ENCODE measurements at regions not wholly inside any gene's neighbourhood (a gene's known extent, or its start where the extent isn't known, plus 50 kb on each side); places are given as distances from the start of the nearest gene placed in this dataset.

- Histone ChIP-seq H3K27me3 (ENCODE audit: control insufficient read depth, insufficient read depth, low read length) (no peaks in the 10 kb centered on the region), H3K9me3 (ENCODE audit: control insufficient read depth, insufficient read depth, low read length) (no peaks in the 10 kb centered on the region), H3K36me3 (ENCODE audit: control insufficient read depth, insufficient read depth, low read length) (no peaks in the 10 kb centered on the region), H3K4me1 (ENCODE audit: control insufficient read depth, insufficient read depth, low read length) (no peaks in the 10 kb centered on the region), H3K27ac (ENCODE audit: low read length) (no peak overlapping the region), H3K4me3 (ENCODE audit: low read length) (no peak overlapping the region)
- WGBS (ENCODE audit: insufficient coverage, insufficient read length): 100% methylated on average over 1 of the region's 4 CpGs
- DNase-seq (ENCODE audit: low read depth, low spot score): no peak
These were observed 1311.0 kb upstream of the FAM98A start for GRCh38 chr2:34909992-34910705.

GRCh38 chr2:34907812-34908211 is 1308.7 kb upstream of the FAM98A start:
- H3K27me3 ChIP-seq (ENCODE audit: control insufficient read depth, insufficient read depth, low read length): no peaks in the 10 kb centered on the region
- H3K27ac ChIP-seq (ENCODE audit: low read length): no peak overlapping the region
- H3K36me3 ChIP-seq (ENCODE audit: control insufficient read depth, insufficient read depth, low read length): no peaks in the 10 kb centered on the region
- no peak for DNase-seq (ENCODE audit: low read depth, low spot score)
- no CpG with 5 or more reads among the region's 3 CpGs for WGBS (ENCODE audit: insufficient coverage, insufficient read length)
- H3K4me3 ChIP-seq (ENCODE audit: low read length): no peak overlapping the region
- H3K9me3 ChIP-seq (ENCODE audit: control insufficient read depth, insufficient read depth, low read length): no peaks in the 10 kb centered on the region
- no peaks in the 10 kb centered on the region for H3K4me1 ChIP-seq (ENCODE audit: control insufficient read depth, insufficient read depth, low read length)

- no CpG with 5 or more reads among the region's 2 CpGs for WGBS (ENCODE audit: insufficient coverage, insufficient read length)
- Histone ChIP-seq H3K27ac (ENCODE audit: low read length) (no peak overlapping the region), H3K4me3 (ENCODE audit: low read length) (no peak overlapping the region), H3K36me3 (ENCODE audit: control insufficient read depth, insufficient read depth, low read length) (no peaks in the 10 kb centered on the region), H3K27me3 (ENCODE audit: control insufficient read depth, insufficient read depth, low read length) (no peaks in the 10 kb centered on the region), H3K9me3 (ENCODE audit: control insufficient read depth, insufficient read depth, low read length) (no peaks in the 10 kb centered on the region), H3K4me1 (ENCODE audit: control insufficient read depth, insufficient read depth, low read length) (no peaks in the 10 kb centered on the region)
- no peak for DNase-seq (ENCODE audit: low read depth, low spot score)
These were observed 1302.6 kb upstream of the FAM98A start for GRCh38 chr2:34901739-34902138.

GRCh38 chr2:34899079-34899478 is 1300.0 kb upstream of the FAM98A start:
- Histone ChIP-seq H3K4me3 (ENCODE audit: low read length) (no peak overlapping the region), H3K36me3 (ENCODE audit: control insufficient read depth, insufficient read depth, low read length) (no peaks in the 10 kb centered on the region), H3K9me3 (ENCODE audit: control insufficient read depth, insufficient read depth, low read length) (no peaks in the 10 kb centered on the region), H3K27ac (ENCODE audit: low read length) (no peak overlapping the region), H3K27me3 (ENCODE audit: control insufficient read depth, insufficient read depth, low read length) (no peaks in the 10 kb centered on the region), H3K4me1 (ENCODE audit: control insufficient read depth, insufficient read depth, low read length) (no peaks in the 10 kb centered on the region)
- DNase-seq (ENCODE audit: low read depth, low spot score): no peak

- Histone ChIP-seq H3K9me3 (ENCODE audit: control insufficient read depth, insufficient read depth, low read length) (no peaks in the 10 kb centered on the region), H3K27me3 (ENCODE audit: control insufficient read depth, insufficient read depth, low read length) (no peaks in the 10 kb centered on the region), H3K4me3 (ENCODE audit: low read length) (no peak overlapping the region), H3K27ac (ENCODE audit: low read length) (no peak overlapping the region), H3K4me1 (ENCODE audit: control insufficient read depth, insufficient read depth, low read length) (no peaks in the 10 kb centered on the region), H3K36me3 (ENCODE audit: control insufficient read depth, insufficient read depth, low read length) (no peaks in the 10 kb centered on the region)
- WGBS (ENCODE audit: insufficient coverage, insufficient read length): no CpG with 5 or more reads among the region's 2 CpGs
- no peak for DNase-seq (ENCODE audit: low read depth, low spot score)
These were observed 1293.7 kb upstream of the FAM98A start for GRCh38 chr2:34892766-34893165.

- Histone ChIP-seq H3K4me1 (ENCODE audit: control insufficient read depth, insufficient read depth, low read length) (no peaks in the 10 kb centered on the region), H3K27me3 (ENCODE audit: control insufficient read depth, insufficient read depth, low read length) (no peaks in the 10 kb centered on the region), H3K9me3 (ENCODE audit: control insufficient read depth, insufficient read depth, low read length) (no peaks in the 10 kb centered on the region), H3K4me3 (ENCODE audit: low read length) (no peak overlapping the region), H3K36me3 (ENCODE audit: control insufficient read depth, insufficient read depth, low read length) (no peaks in the 10 kb centered on the region), H3K27ac (ENCODE audit: low read length) (no peak overlapping the region)
- WGBS (ENCODE audit: insufficient coverage, insufficient read length): 100% methylated on average over 1 of the region's 5 CpGs
- no peak for DNase-seq (ENCODE audit: low read depth, low spot score)
These were observed 1293.2 kb upstream of the FAM98A start for GRCh38 chr2:34892256-34892655.

- DNase-seq (ENCODE audit: low read depth, low spot score): no peak
These were observed 1276.1 kb upstream of the FAM98A start for GRCh38 chr2:34875091-34875745.

GRCh38 chr2:34853646-34854045 is 1254.5 kb upstream of the FAM98A start:
- H3K27ac ChIP-seq (ENCODE audit: low read length): no peak overlapping the region
- H3K4me1 ChIP-seq (ENCODE audit: control insufficient read depth, insufficient read depth, low read length): no peaks in the 10 kb centered on the region
- WGBS (ENCODE audit: insufficient coverage, insufficient read length): no CpG with 5 or more reads among the region's 5 CpGs
- H3K36me3 ChIP-seq (ENCODE audit: control insufficient read depth, insufficient read depth, low read length): no peaks in the 10 kb centered on the region; the same call in 1 of the 2 replicates
- H3K9me3 ChIP-seq (ENCODE audit: control insufficient read depth, insufficient read depth, low read length): no peaks in the 10 kb centered on the region
- no peak for DNase-seq (ENCODE audit: low read depth, low spot score)
- no peak overlapping the region for H3K4me3 ChIP-seq (ENCODE audit: low read length)
- H3K27me3 ChIP-seq (ENCODE audit: control insufficient read depth, insufficient read depth, low read length): no peaks in the 10 kb centered on the region

More at GRCh38 chr2:34875091-34875745, 1276.1 kb upstream of the FAM98A start:
- no peaks in the 10 kb centered on the region for H3K9me3 ChIP-seq (ENCODE audit: control insufficient read depth, insufficient read depth, low read length)
- no peak overlapping the region for H3K27ac ChIP-seq (ENCODE audit: low read length)
- no peaks in the 10 kb centered on the region for H3K27me3 ChIP-seq (ENCODE audit: control insufficient read depth, insufficient read depth, low read length)
- H3K4me3 ChIP-seq (ENCODE audit: low read length): no peak overlapping the region
- H3K36me3 ChIP-seq (ENCODE audit: control insufficient read depth, insufficient read depth, low read length): no peaks in the 10 kb centered on the region
- H3K4me1 ChIP-seq (ENCODE audit: control insufficient read depth, insufficient read depth, low read length): no peaks in the 10 kb centered on the region
- WGBS (ENCODE audit: insufficient coverage, insufficient read length): no CpG with 5 or more reads among the region's 4 CpGs

GRCh38 chr2:34851804-34852203 is 1252.7 kb upstream of the FAM98A start:
- no CpG with 5 or more reads among the region's 2 CpGs for WGBS (ENCODE audit: insufficient coverage, insufficient read length)
- Histone ChIP-seq H3K27me3 (ENCODE audit: control insufficient read depth, insufficient read depth, low read length) (no peaks in the 10 kb centered on the region), H3K36me3 (ENCODE audit: control insufficient read depth, insufficient read depth, low read length) (no peaks in the 10 kb centered on the region; the same call in 1 of the 2 replicates), H3K4me1 (ENCODE audit: control insufficient read depth, insufficient read depth, low read length) (no peaks in the 10 kb centered on the region), H3K4me3 (ENCODE audit: low read length) (no peak overlapping the region), H3K9me3 (ENCODE audit: control insufficient read depth, insufficient read depth, low read length) (no peaks in the 10 kb centered on the region), H3K27ac (ENCODE audit: low read length) (no peak overlapping the region)
- no peak for DNase-seq (ENCODE audit: low read depth, low spot score)

GRCh38 chr2:34849827-34850226 is 1250.7 kb upstream of the FAM98A start:
- Histone ChIP-seq H3K4me3 (ENCODE audit: low read length) (no peak overlapping the region), H3K27me3 (ENCODE audit: control insufficient read depth, insufficient read depth, low read length) (no peaks in the 10 kb centered on the region), H3K27ac (ENCODE audit: low read length) (no peak overlapping the region), H3K36me3 (ENCODE audit: control insufficient read depth, insufficient read depth, low read length) (no peaks in the 10 kb centered on the region; the same call in 1 of the 2 replicates), H3K4me1 (ENCODE audit: control insufficient read depth, insufficient read depth, low read length) (no peaks in the 10 kb centered on the region; the same call in 1 of the 2 replicates), H3K9me3 (ENCODE audit: control insufficient read depth, insufficient read depth, low read length) (no peaks in the 10 kb centered on the region)
- WGBS (ENCODE audit: insufficient coverage, insufficient read length): no CpG with 5 or more reads among the region's 3 CpGs
- no peak for DNase-seq (ENCODE audit: low read depth, low spot score)

- Histone ChIP-seq H3K27me3 (ENCODE audit: control insufficient read depth, insufficient read depth, low read length) (no peaks in the 10 kb centered on the region), H3K9me3 (ENCODE audit: control insufficient read depth, insufficient read depth, low read length) (no peaks in the 10 kb centered on the region), H3K4me3 (ENCODE audit: low read length) (no peak overlapping the region), H3K36me3 (ENCODE audit: control insufficient read depth, insufficient read depth, low read length) (no peaks in the 10 kb centered on the region), H3K4me1 (ENCODE audit: control insufficient read depth, insufficient read depth, low read length) (no peaks in the 10 kb centered on the region; the same call in 1 of the 2 replicates), H3K27ac (ENCODE audit: low read length) (no peak overlapping the region)
- no peak for DNase-seq (ENCODE audit: low read depth, low spot score)
- no CpG with 5 or more reads among the region's 3 CpGs for WGBS (ENCODE audit: insufficient coverage, insufficient read length)
These were observed 1249.6 kb upstream of the FAM98A start for GRCh38 chr2:34848691-34849090.

All from iPS DF 6.9 (cell line).